GM21367 (cell line): ENCODE measurements at regions not wholly inside any gene's neighbourhood (a gene's known extent, or its start where the extent isn't known, plus 50 kb on each side); places are given as distances from the start of the nearest gene placed in this dataset.
"Not testable (repeated sequence)": the region's sequence is repeated elsewhere in the genome, so short reads cannot be mapped to it uniquely, and the experiment has no call there.

ENCODE experiments used
- ATAC-seq: cut with Tn5 transposase; IDR thresholded peaks from one replicate; pipeline ENCODE4 v1.9.1; 2021; ENCODE audit not compliant: unreplicated experiment

DNA sequence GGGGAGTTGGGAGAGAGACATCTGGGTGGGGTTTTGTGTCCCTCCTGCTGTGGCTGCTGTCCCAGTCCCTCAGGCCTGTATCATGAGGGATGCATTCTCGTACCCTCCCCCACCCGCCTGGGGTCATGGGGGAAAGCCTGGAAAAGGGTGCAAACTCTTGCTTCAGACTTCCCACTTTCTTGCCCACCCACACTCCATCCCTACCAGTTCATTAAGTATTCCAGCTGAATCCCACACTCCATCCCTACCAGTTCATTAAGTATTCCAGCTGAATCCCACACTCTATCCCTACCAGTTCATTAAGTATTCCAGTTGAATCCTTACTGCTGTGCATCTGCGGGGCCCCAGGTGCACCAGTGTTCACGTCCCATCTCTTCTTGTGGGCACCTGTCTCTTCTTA, 116.3 kb downstream of the ACAA2 start:
- ATAC-seq = no peak

DNA sequence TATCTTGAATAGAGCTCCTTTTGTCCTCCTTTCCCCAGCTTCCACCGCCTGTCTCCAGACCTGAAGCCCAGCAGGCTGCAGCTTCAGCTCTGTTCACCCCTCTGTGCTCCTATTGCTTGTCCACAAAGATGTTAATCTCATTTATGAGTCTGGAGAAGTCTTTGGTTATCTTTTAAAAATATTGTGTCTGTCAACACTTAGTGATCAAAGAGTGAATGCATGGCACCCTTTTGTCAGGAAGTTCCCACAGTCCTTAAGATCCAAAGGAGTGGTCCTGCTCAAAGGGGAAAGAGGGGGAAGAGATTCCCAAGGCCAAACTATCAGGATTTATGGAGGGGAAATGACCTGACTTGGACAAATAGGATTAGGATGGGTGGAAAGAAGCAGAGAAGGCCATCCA, 118.9 kb downstream of the ACAA2 start:
- ATAC-seq = no peak

DNA sequence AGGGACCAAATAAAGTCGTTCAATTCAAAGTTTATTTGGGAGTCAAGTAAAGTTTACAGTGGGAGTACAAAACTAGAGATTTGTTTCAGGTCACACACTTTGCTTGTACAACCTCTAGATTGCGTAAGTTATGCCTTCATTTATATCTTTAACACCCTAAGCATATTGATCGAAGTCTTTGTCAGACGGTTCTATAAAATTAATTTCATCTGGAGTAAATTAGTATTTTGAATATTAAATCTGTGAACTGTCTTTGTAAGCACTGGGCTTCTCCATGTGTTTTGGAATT, 119.7 kb downstream of the ACAA2 start:
- ATAC-seq = no peak

DNA sequence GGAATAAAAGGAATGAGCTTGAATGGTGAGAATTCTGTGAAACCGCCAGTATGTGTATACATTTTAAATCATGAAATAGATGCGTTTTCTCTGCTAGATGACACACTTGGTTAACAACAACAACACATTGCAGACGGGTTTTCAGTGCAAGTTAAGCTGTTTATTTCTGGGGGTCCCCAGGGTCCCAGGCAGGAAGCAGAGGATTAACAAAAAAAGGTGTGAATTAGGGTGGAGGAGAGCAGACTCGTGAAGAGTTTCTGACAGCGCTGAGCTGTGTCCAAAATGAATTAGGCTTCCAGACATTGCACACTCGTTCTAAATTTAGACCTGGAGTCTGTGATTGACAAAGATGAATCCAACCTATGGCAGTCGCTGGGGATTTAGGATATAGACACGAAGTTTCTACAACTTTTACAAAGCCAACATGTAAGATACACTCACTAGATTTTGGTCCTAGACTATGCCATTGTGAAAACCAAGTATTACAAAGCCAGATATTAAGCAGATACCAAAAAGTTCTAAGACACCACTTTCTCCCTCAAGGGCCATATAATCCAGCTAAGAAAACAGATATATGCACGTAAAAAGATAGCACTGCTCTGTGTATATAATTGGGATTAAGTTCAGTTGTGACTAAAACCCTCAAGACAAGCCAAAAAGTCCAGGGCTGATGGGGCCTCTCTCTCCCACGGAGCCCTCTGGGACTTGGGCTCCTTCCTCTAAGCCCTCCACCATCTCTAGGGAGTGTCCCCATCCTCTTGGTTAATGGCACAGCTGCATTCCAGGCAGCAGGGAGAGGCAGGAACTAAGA, 120.2 kb downstream of the ACAA2 start:
- no peak for ATAC-seq

DNA sequence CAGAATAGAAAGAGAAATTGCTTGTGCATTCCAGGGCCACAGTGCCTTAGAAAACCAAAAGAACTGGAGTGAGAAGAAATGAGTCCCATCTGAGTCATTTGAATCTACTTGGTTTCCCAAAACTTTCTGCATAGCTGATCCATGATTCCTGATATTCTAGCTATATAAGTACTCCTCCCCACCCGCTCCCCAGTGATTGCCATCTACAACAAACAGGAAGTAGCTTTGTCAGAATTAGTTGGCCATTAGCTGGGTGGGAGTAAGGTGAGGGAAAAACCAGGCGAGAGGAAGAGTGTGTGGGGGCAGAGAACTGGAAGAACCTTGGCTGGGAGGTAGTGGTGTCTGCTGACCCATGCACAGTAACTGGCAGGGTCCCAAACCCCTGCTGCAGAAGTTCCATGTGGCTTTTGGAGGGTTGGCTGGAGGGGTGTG, 122.1 kb downstream of the ACAA2 start:
- ATAC-seq = no peak

DNA sequence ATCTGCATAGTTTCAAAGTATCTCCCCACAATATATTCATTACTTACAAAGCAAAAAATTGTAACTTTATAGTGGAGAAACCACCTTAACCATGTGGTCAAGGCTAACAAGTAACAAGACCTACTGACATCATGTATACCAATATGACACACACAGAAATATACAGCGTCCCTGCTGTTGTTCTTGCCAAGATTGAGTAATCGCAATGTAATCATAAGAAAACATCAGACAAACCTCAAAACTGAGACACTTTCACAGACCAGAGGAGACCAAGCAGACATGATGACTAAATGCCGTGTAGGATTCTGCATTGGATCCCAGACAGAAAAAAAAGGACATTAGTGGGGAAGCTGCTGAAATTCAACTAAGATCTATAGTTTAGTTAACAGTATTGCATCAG, 123.0 kb downstream of the ACAA2 start:
- ATAC-seq = no peak

DNA sequence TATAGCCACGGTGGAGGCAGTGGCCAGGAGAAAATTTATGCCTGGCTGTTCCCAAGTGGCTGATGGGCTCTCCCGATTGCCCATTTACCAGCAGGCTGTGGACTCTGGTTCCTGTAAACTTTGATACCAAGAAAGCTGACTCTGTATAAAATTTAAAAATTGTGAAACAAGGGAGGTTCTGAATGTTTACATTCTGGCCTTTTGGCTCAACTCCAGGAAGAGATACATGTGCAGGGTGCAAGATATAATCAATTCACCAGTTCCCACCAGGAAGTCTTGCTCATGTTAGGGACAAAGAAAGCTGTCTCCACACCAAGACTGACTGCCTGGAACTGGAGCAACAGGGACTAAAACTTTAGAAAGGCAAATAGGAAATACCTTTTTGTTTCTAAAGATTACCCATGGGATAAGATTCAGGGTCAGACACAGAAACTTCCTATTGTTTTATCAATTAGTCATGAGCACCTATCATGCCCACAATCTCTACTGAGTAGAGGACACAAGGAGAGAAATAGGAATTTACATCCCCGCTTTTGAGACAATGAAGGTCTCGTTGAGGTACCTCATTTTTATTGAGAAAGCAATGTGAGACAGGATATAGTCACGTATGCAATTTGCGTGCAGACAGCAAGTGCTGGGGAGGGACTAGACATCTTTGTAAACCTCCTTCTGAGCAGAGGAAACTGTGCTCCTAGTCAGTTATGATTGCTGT, 123.5 kb downstream of the LIPG start:
- no peak for ATAC-seq

DNA sequence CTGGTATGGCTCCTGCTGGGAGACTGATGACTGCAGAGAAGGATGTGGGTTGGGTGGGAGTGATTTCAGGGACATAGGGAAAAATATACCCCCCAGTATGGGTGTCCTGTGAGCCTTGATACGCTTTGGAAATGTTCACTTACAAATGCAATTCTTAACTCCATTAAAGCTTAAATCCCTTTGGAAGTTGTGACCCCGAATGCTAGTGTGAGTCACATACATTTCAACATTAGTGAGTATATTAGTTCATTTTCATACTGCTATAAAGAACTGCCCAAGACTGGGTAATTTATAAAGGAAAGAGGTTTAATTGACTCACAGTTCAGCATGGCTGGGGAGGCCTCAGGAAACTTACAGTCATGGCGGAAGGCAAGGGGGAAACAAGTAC, 120.9 kb downstream of the LIPG start:
- ATAC-seq = not testable (repeated sequence)

DNA sequence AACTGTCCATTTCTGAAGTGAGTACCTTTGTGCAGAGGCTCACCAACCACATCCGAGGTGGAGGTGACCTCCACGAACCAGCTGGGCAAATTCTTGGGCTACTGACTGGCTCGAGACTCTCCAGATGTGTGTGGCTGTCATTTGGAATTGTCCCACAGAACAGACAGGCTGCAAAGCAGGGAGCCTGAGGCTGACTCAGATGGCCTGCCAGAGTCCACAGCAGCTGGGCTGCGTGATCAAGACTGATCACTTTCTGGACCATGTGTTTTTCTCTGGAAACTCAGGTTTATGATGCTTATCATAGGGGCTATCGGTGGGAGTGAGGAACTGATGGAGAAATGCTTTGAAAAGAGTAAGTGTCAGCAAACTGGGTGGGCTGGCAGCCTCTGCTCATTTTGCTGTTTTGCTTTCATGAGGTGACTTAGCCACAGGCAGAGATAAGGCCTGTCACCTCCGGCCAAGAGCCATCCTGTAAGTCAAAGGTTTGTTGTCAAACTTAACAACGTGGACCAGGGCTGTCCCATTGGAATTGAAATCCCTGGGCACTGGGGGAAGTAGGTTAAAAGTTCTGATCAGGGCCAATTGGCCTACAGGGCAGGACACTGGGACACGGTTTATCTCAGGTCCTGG, 120.4 kb downstream of the LIPG start:
- no peak for ATAC-seq

DNA sequence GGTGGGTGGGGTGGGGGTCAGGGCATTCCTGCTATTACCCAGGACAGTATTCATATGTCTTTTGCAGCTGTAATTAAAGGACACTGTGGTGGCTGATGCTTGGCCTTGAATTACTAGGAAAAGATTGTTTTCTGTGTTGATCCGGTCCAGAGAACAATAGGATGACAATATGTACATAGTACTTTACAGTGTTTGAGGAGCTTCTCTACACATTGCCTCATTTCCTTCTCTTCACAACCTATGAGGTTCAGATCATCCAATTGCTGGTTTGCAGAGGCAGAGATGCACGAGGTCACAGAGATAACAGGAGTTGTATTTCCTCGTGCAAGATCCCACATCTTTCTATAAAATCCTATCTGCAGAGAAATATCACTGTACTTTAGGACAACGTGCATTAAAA, 119.5 kb downstream of the LIPG start:
- ATAC-seq = no peak

DNA sequence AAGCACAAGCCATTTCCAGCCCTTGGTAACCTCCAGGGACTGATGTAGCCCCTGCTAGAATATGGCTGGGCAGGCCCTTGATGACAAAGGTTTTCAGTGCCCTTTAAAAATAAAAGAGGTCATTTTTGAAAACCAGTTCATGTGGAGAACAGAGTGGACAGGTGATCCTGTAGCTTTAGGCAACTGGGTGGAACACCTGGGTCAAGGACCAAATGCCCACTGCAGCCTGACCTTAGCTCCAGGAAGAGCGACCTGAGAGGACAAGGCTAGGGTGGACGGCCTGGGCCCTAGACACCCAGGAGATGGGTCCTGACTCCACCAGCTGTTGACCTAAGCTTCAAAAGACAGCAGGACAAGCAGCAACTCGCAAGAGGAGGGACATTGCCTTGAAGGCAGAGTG, 116.6 kb downstream of the LIPG start:
- no peak for ATAC-seq

DNA sequence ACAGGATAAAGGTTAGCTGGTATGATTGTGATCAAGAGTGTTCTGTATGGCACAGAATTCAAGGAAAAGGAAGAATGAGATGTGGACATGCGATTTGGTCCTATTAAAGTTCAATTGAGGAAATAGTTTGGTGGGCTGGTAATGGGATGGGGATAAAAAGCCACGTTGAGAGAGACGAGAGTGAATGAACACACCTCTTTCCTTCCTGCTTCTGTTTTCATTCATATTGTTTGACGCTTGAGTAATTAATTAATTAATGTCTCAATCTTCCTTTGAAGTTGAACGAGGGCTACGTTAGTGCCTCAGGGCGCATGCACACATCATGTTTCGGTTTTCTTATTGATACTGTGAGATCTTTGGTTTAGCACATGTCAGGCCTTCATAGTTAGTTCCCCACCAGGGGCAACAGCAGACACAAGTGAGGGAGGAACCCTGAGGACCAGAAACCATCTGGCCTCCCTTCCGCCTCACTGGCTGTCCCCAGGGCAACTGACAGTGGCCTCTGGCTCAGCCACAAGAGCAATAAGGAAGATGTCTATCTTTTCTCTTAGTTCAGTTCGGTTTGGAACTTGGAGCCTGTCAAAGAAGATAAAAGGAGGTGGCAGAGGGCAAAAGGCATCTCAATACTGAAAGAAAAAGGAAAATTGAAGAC, 116.0 kb downstream of the LIPG start:
- ATAC-seq = peak; percentile 63

DNA sequence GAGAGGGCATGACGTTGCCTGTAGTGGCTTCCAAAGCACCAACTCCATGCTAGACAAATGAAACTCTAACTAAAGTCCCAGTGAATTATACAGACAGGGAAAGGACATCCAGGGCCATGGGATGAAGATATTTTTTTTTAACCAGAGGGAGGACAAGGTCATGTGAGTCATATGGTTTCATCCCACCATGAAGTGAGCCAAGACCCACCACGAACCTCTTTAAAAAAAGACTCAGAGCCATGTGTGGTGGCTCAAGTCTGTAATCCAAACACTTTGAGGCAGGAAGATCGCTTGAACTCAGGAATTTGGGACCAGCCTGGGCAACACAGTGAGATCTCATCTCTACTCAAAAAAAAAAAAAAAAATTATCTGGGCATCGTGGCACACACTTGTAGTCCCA, 115.2 kb downstream of the LIPG start:
- no peak for ATAC-seq

DNA sequence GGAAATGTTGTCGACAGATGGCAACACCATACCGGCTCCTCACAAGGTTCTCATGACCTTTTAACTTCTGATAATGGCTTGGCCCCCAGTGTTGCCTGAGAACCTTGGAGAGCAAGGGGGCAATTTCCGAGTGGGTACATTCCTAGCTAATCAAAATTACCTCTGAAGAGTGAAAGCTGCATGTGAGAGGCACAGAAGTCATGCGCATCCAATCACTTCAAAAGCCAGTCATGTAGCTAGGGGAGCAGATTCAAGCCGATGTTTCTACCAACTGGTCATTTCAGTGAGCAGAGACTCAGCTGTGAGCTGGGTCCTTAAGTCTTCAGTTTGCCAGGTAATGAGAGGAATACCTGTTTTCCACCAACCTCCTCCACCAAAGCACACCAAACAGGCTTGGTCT, 111.4 kb downstream of the LIPG start:
- ATAC-seq = no peak

DNA sequence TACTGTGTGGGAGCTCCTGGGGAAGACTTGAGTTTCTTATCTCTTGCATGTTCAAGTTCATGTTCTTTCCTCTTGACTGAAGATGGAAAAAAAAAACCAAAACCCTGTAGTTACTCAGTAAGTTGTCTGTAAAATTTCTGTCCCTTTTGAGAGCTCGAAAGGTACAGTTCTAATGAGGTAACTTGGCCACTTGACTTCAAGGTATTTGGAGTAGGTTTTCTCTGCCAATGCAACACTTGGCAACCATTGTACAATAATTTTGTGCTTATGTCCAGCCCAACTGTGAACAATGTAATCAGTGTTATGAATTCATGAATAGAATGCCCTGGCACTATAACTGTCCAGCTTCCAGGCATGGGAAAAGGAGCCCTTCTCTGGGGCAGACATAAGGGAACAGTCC, 111.0 kb downstream of the LIPG start:
- ATAC-seq = no peak

DNA sequence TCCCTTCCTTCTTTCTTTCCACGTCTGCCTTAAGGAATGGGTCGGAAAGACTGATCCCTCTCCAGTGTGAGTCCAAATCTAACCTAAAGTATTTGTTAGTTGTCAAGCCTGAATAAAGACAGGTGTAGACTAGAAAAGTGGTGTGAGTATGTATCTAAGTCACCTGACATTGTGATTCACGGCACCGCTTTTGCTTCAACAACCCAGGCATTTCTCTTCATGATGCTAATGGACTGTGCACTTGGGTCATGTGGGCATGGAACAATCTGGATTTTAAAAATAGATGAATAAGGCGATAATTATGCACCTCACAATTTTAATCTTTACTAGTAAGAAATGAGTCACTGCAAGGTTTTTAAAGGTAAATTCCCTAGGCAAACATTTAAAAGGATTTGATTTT, 107.5 kb downstream of the LIPG start:
- no peak for ATAC-seq

DNA sequence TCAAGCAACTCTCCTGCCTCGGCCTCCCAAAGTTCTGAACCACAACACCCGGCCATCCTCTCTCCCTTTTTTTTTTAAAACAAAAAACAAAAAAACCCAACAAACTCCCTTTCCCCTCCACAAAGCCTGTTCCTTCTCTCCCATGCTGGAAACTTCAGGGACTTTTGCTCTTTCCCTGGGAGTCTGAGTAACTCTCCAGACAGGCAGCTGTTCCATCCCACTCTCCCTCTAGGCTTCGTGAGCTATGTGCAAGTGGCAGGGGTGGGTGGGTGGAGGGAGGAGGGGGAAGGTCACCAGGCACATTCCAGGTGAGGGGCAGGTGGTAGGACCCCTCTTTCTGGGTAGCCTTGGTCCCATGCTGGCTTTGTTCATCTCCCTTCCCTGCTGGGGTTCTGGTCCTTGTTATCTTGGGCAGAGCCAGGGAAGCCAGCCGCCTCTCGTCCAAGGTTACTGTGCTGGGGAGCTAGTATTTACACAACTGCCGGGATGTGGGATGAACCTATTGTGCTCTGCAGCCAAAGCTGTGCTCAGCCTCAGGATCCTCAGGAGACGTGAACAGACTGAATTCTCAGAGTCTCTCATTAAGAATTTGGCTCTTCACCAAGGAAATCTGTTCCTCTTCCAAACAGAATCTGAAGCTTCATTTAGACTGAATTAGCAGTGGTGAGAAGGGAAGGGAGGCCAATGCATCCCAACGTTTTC, 106.9 kb downstream of the LIPG start:
- ATAC-seq = no peak

DNA sequence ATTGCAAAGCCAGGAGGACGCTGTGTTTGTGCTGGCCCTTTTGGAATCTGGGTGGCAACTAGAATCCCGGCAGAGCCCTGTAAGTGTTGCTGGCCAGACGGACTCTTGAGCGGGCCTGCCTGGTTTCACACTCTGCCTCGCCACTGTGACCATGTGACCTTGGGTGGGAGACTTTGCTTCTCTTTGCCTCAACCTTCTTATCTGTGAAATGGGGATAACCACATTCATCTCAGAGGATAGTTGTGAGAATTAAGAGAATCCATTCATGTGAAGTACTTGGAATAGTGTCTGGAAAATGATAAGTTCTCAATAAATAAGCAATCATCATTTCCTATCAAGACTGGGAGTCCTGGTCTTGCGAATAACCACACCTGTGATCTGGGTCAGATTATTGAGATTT, 105.6 kb downstream of the LIPG start:
- no peak for ATAC-seq

DNA sequence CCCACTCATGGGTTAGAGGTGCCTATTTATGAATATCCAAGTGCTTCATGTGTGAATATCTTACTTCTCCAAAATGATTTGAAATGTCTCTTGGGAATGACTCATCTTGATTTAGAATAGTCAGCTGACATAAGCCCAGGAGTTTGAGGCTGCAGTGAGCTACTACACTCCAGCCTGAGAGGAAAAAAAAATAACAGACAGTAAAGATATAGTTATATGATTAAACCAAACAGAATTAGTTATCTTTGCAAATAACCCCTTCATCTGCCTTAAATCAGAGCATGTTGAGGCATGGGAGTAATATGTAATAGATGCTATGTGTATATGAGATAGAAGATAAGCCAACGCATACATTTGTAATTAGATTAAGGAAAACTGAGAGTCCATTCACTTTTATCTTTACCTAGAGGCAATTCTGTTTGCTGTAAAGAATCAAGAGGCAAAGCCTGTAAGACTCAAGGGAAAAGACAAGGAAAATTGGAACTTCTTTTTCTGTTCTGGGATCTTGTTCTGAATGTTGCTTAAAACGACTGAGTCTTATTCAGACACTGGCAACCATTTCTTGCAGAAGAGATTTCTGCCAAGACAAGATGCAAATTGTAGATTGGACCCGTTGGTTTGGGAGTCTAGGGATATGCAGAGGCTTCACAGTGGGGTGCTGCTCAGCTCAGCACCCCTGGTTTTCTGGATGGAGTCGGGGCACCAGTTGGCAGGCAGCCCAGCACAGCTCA, 104.4 kb downstream of the LIPG start:
- ATAC-seq = no peak
